WTC11 (cell line): ENCODE measurements at regions not wholly inside any gene's neighbourhood (a gene's known extent, or its start where the extent isn't known, plus 50 kb on each side); places are given as distances from the start of the nearest gene placed in this dataset.

Source experiments
- ATAC-seq: fragments of 200-7000 bp; cut with Tn5 transposase; 2 replicates; pipeline ENCODE4 v1.10.0; 2021; ENCODE audit warnings: mild to moderate bottlenecking, moderate library complexity
- CTCF ChIA-PET: fragments of 300-600 bp; sonication (Branson Sonifier 250); formaldehyde crosslinking; loops from one replicate; lab custom pipeline; 2021; ENCODE audit warnings: antibody characterized with exemption; lab: Charles Lee
- POLR2A ChIA-PET: fragments of 350-600 bp; sonication (Branson Sonifier 250); formaldehyde crosslinking; loops from one replicate; lab custom pipeline; 2021; ENCODE audit warnings: antibody characterized with exemption; lab: Charles Lee
- DNase-seq: peaks from one replicate; pipeline ENCODE4 v3.0.0; 2021; ENCODE audit warnings: low spot score
- H3K27ac Mint-ChIP-seq: 2 replicates; pipeline ENCODE4 v1.8.0; 2021; ENCODE audit warnings: mixed read lengths
- H3K27me3 Mint-ChIP-seq: 2 replicates; pipeline ENCODE4 v1.8.0; 2021; ENCODE audit warnings: low read depth, mild to moderate bottlenecking, moderate library complexity, mixed read lengths
- H3K36me3 Mint-ChIP-seq: 2 replicates; pipeline ENCODE4 v1.8.0; 2021; ENCODE audit warnings: mixed read lengths
- H3K4me1 Mint-ChIP-seq: 2 replicates; pipeline ENCODE4 v1.8.0; 2022; ENCODE audit warnings: mixed read lengths
- H3K4me3 Mint-ChIP-seq: 2 replicates; pipeline ENCODE4 v1.8.0; 2021; ENCODE audit warnings: mild to moderate bottlenecking, moderate library complexity, mixed read lengths
- H3K9me3 Mint-ChIP-seq: 2 replicates; pipeline ENCODE4 v1.8.0; 2021; ENCODE audit warnings: mixed read lengths
- ARID4B ChIP-seq: sonication (generic); formaldehyde crosslinking; IDR thresholded peaks from 2 replicates; pipeline ENCODE4 v1.8.0; 2023; ENCODE audit warnings: missing genetic modification reagents, mild to moderate bottlenecking, borderline replicate concordance
- E2F5 ChIP-seq: sonication (generic); formaldehyde crosslinking; IDR thresholded peaks from 2 replicates; pipeline ENCODE4 v1.8.1; 2022; ENCODE audit warnings: mild to moderate bottlenecking, moderate library complexity, missing genetic modification reagents
- GRHL2 ChIP-seq: fragments of 250-450 bp; sonication (Bioruptor Pico); IDR thresholded peaks from 2 replicates; pipeline ENCODE4 v1.8.0; 2022; ENCODE audit warnings: mild to moderate bottlenecking, moderate library complexity; ENCODE audit not compliant: insufficient replicate concordance, severe bottlenecking
- IRF2 ChIP-seq: sonication (generic); formaldehyde crosslinking; IDR thresholded peaks from 2 replicates; pipeline ENCODE4 v1.8.0; 2022; ENCODE audit warnings: low read depth, missing genetic modification reagents, borderline replicate concordance
- KAT7 ChIP-seq: sonication (generic); formaldehyde crosslinking; IDR thresholded peaks from 2 replicates; pipeline ENCODE4 v1.8.1; 2023; ENCODE audit warnings: missing genetic modification reagents, mild to moderate bottlenecking, borderline replicate concordance
- NFATC4 ChIP-seq: fragments of 250-450 bp; sonication (Bioruptor Pico); IDR thresholded peaks from 2 replicates; pipeline ENCODE4 v1.9.0; 2021; ENCODE audit warnings: mild to moderate bottlenecking
- OVOL2 ChIP-seq: fragments of 250-450 bp; sonication (Bioruptor Pico); IDR thresholded peaks from 2 replicates; pipeline ENCODE4 v1.9.0; 2021; ENCODE audit warnings: mild to moderate bottlenecking, borderline replicate concordance
- RORB ChIP-seq: fragments of 250-450 bp; sonication (Bioruptor Pico); IDR thresholded peaks from 2 replicates; pipeline ENCODE4 v1.9.0; 2021; ENCODE audit warnings: mild to moderate bottlenecking
- STAT6 ChIP-seq: sonication (generic); formaldehyde crosslinking; conservative IDR thresholded peaks from 2 replicates; pipeline ENCODE4 v1.8.1; 2023; ENCODE audit warnings: mild to moderate bottlenecking, low read depth, missing genetic modification reagents, moderate library complexity
- ZNF121 ChIP-seq: sonication (generic); formaldehyde crosslinking; IDR thresholded peaks from 2 replicates; pipeline ENCODE4 v1.8.0; 2023; ENCODE audit warnings: missing genetic modification reagents
- ZNF263 ChIP-seq: sonication (generic); formaldehyde crosslinking; IDR thresholded peaks from 2 replicates; pipeline ENCODE4 v1.8.1; 2022; ENCODE audit warnings: low read depth, mild to moderate bottlenecking, moderate library complexity, missing genetic modification reagents
- ZNF317 ChIP-seq: sonication (generic); formaldehyde crosslinking; IDR thresholded peaks from 2 replicates; pipeline ENCODE4 v1.8.1; 2023; ENCODE audit warnings: low read depth, mild to moderate bottlenecking, moderate library complexity, missing genetic modification reagents, borderline replicate concordance
- TF ChIP-seq, protein P1 (sequence below): sonication (generic); formaldehyde crosslinking; IDR thresholded peaks from 2 replicates; pipeline ENCODE4 v1.8.1; 2022; ENCODE audit warnings: low read depth, missing genetic modification reagents, borderline replicate concordance
- TF ChIP-seq, protein P2 (sequence below): sonication (generic); formaldehyde crosslinking; IDR thresholded peaks from 2 replicates; pipeline ENCODE4 v1.8.1; 2023; ENCODE audit warnings: mild to moderate bottlenecking, missing genetic modification reagents
- TF ChIP-seq, protein P3 (sequence below): sonication (generic); formaldehyde crosslinking; IDR thresholded peaks from 2 replicates; pipeline ENCODE4 v1.8.0; 2023; ENCODE audit warnings: mild to moderate bottlenecking, missing genetic modification reagents

- TF ChIP-seq ARID4B (CRISPR knock-in tag) (no peak), IRF2 (CRISPR knock-in tag) (no peak)
Observed at GRCh38 chr2:12183032-12183645, 436.7 kb downstream of the LPIN1 start (continued).

DNA sequence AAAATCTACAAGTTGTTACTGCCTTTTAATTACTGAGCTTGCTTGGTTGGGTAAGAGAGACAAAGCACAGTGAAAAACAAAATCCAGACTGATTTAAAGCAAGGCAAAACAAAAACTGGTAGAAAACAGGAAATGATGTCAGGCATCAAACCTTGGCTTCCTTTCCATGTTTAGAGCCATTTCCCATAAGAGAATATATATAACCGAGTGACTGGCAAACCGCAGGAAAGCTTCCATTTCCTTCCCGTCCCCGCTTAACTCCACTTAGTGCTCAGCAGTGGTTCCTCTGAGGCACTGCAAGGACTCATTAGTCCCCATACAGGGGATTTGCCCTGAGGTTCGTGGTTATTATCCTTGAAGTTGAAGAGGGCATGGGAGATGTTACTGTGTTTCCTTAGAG is 446.3 kb downstream of the LPIN1 start:
- TF ChIP-seq E2F5 (CRISPR knock-in tag) = no peak
- TF ChIP-seq ZNF317 (CRISPR knock-in tag) = 0 out of 2 replicates have a peak, but pooled peaks have one; percentile 40
- TF ChIP-seq ZNF121 (CRISPR knock-in tag) = no peak
- ATAC-seq = peak; percentile 34; the same call in 1 of the 2 replicates
- H3K9me3 Mint-ChIP-seq = peaks cover 20% of the 10 kb centered on the region
- POLR2A ChIA-PET = no interaction called here
- peaks cover 6% of the 10 kb centered on the region for H3K4me1 Mint-ChIP-seq
- DNase-seq = no peak
- no peaks in the 10 kb centered on the region for H3K27me3 Mint-ChIP-seq
- H3K27ac Mint-ChIP-seq = no peak overlapping the region
- CTCF ChIA-PET = no interaction called here
- peaks cover 11% of the 10 kb centered on the region for H3K36me3 Mint-ChIP-seq
- H3K4me3 Mint-ChIP-seq = no peak overlapping the region

DNA sequence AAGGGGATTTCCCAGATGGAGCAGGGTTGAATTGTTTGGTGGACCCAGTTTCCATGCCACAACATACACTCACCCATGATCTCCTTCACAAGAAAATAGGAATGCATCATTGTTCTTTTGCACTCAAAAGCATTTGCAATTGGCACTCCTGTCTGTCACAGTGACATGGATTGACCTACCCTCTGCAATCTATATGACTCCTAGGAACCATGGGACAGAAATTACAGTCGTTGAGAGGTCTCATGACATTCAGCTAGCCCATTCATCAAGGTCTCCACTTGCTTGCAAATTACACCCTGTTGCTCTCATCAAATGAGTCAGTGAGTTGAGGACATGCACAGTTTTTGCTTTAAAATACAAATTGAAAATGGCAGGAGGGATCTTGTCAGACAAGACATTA is 448.5 kb downstream of the LPIN1 start:
- no peak for TF ChIP-seq NFATC4 (CRISPR knock-in tag)
- TF ChIP-seq, all 79 proteins: peak for 0
- Mint-ChIP-seq H3K4me3 (no peak overlapping the region), H3K36me3 (peaks cover 11% of the 10 kb centered on the region), H3K27ac (no peak overlapping the region), H3K4me1 (peaks cover 6% of the 10 kb centered on the region), H3K27me3 (no peaks in the 10 kb centered on the region), H3K9me3 (peaks cover 22% of the 10 kb centered on the region)
- DNase-seq (no peak), ATAC-seq (no peak)
- CTCF ChIA-PET = no interaction called here
- POLR2A ChIA-PET = no interaction called here

- no peaks in the 10 kb centered on the region for H3K27me3 Mint-ChIP-seq
- peaks cover 11% of the 10 kb centered on the region for H3K36me3 Mint-ChIP-seq
- H3K27ac Mint-ChIP-seq = no peak overlapping the region
- DNase-seq (no peak), ATAC-seq (no peak)
- ChIA-PET CTCF (no interaction called here), POLR2A (no interaction called here)
- peaks cover 22% of the 10 kb centered on the region for H3K9me3 Mint-ChIP-seq
- peaks cover 6% of the 10 kb centered on the region for H3K4me1 Mint-ChIP-seq
- no peak overlapping the region for H3K4me3 Mint-ChIP-seq
- TF ChIP-seq, protein P1, sequence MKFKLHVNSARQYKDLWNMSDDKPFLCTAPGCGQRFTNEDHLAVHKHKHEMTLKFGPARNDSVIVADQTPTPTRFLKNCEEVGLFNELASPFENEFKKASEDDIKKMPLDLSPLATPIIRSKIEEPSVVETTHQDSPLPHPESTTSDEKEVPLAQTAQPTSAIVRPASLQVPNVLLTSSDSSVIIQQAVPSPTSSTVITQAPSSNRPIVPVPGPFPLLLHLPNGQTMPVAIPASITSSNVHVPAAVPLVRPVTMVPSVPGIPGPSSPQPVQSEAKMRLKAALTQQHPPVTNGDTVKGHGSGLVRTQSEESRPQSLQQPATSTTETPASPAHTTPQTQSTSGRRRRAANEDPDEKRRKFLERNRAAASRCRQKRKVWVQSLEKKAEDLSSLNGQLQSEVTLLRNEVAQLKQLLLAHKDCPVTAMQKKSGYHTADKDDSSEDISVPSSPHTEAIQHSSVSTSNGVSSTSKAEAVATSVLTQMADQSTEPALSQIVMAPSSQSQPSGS (CRISPR knock-in tag) = no peak
- TF ChIP-seq RORB (CRISPR knock-in tag) (no peak), GRHL2 (CRISPR knock-in tag) (no peak), STAT6 (CRISPR knock-in tag) (no peak), KAT7 (CRISPR knock-in tag) (no peak), ZNF263 (no peak), OVOL2 (CRISPR knock-in tag) (no peak)
- TF ChIP-seq, protein P2, sequence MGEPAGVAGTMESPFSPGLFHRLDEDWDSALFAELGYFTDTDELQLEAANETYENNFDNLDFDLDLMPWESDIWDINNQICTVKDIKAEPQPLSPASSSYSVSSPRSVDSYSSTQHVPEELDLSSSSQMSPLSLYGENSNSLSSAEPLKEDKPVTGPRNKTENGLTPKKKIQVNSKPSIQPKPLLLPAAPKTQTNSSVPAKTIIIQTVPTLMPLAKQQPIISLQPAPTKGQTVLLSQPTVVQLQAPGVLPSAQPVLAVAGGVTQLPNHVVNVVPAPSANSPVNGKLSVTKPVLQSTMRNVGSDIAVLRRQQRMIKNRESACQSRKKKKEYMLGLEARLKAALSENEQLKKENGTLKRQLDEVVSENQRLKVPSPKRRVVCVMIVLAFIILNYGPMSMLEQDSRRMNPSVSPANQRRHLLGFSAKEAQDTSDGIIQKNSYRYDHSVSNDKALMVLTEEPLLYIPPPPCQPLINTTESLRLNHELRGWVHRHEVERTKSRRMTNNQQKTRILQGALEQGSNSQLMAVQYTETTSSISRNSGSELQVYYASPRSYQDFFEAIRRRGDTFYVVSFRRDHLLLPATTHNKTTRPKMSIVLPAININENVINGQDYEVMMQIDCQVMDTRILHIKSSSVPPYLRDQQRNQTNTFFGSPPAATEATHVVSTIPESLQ (CRISPR knock-in tag) = no peak
- TF ChIP-seq, protein P3, sequence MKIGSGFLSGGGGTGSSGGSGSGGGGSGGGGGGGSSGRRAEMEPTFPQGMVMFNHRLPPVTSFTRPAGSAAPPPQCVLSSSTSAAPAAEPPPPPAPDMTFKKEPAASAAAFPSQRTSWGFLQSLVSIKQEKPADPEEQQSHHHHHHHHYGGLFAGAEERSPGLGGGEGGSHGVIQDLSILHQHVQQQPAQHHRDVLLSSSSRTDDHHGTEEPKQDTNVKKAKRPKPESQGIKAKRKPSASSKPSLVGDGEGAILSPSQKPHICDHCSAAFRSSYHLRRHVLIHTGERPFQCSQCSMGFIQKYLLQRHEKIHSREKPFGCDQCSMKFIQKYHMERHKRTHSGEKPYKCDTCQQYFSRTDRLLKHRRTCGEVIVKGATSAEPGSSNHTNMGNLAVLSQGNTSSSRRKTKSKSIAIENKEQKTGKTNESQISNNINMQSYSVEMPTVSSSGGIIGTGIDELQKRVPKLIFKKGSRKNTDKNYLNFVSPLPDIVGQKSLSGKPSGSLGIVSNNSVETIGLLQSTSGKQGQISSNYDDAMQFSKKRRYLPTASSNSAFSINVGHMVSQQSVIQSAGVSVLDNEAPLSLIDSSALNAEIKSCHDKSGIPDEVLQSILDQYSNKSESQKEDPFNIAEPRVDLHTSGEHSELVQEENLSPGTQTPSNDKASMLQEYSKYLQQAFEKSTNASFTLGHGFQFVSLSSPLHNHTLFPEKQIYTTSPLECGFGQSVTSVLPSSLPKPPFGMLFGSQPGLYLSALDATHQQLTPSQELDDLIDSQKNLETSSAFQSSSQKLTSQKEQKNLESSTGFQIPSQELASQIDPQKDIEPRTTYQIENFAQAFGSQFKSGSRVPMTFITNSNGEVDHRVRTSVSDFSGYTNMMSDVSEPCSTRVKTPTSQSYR (CRISPR knock-in tag) = no peak
Observed at GRCh38 chr2:12196495-12196894, 450.1 kb downstream of the LPIN1 start.
